Naive thymus-derived CD4-positive, alpha-beta T cell (primary cell): ENCODE measurements at regions not wholly inside any gene's neighbourhood (a gene's known extent, or its start where the extent isn't known, plus 50 kb on each side); places are given as distances from the start of the nearest gene placed in this dataset.

ENCODE experiments used
- ATAC-seq: fragments of 150-1000 bp; cut with Tn5 transposase; 2 replicates; pipeline ENCODE4 v1.10.0; 2021; ENCODE audit warnings: mild to moderate bottlenecking, moderate library complexity
- CTCF ChIA-PET: fragments of 350-600 bp; sonication (Branson Sonifier 250); formaldehyde crosslinking; loops from one replicate; lab custom pipeline; 2021; ENCODE audit warnings: antibody characterized with exemption; lab: Charles Lee
- POLR2A ChIA-PET: fragments of 350-600 bp; sonication (Branson Sonifier 250); formaldehyde crosslinking; loops from one replicate; lab custom pipeline; 2021; ENCODE audit warnings: antibody characterized with exemption, inconsistent platforms; lab: Charles Lee
- DNase-seq, 9 donors: peaks; one replicate each; pipeline versions ENCODE4 v3.0.0 to v3.0.0-alpha.2; 2020 to 2022; ENCODE audit warnings: mixed read lengths in 1 of 9
- H3K27ac ChIP-seq: one replicate; pipeline ENCODE4 v1.7.0; 2013; ENCODE audit warnings: mild to moderate bottlenecking, low read depth, low read length, moderate library complexity
- H3K27me3 ChIP-seq, 2 donors: one replicate each; pipeline ENCODE4 v1.7.0; 2013; ENCODE audit warnings: low read length in 2 of 2, mild to moderate bottlenecking in 2 of 2, moderate library complexity in 2 of 2; ENCODE audit not compliant: control insufficient read depth in 2 of 2, insufficient read depth in 2 of 2
- H3K36me3 ChIP-seq, 3 experiments: 1 replicate in 2 of 3; 2 replicates in 1 of 3; pipeline ENCODE4 v1.7.0; 2013; ENCODE audit warnings: low read length in 3 of 3, mild to moderate bottlenecking in 3 of 3, moderate library complexity in 1 of 3; ENCODE audit not compliant: insufficient read depth in 3 of 3, control insufficient read depth in 2 of 3
- H3K4me1 ChIP-seq, 2 donors: one replicate each; pipeline ENCODE4 v1.7.0; 2013; ENCODE audit warnings: low read length in 2 of 2, mild to moderate bottlenecking in 2 of 2, moderate library complexity in 1 of 2; ENCODE audit not compliant: control insufficient read depth in 2 of 2, insufficient read depth in 2 of 2
- H3K4me3 ChIP-seq: 2 replicates; pipeline ENCODE4 v1.7.0; 2013; ENCODE audit warnings: mild to moderate bottlenecking, low read length
- H3K9me3 ChIP-seq, 3 experiments: 1 replicate in 2 of 3; 2 replicates in 1 of 3; pipeline ENCODE4 v1.7.0; 2013; ENCODE audit warnings: low read length in 3 of 3; ENCODE audit not compliant: control insufficient read depth in 2 of 3
- H3K27ac Mint-ChIP-seq, 9 donors: one replicate each; pipeline ENCODE4 v1.8.0; 2020 to 2022; ENCODE audit warnings: mixed read lengths in 9 of 9, mild to moderate bottlenecking in 8 of 9, moderate library complexity in 5 of 9, inconsistent platforms in 2 of 9
- H3K27me3 Mint-ChIP-seq, 5 donors: one replicate each; pipeline ENCODE4 v1.8.0; 2021 to 2022; ENCODE audit warnings: mixed read lengths in 5 of 5, mild to moderate bottlenecking in 1 of 5
- H3K36me3 Mint-ChIP-seq, 5 donors: one replicate each; pipeline ENCODE4 v1.8.0; 2020 to 2022; ENCODE audit warnings: mixed read lengths in 5 of 5, mild to moderate bottlenecking in 3 of 5, inconsistent platforms in 1 of 5
- H3K4me1 Mint-ChIP-seq, 7 donors: one replicate each; pipeline ENCODE4 v1.8.0; 2020 to 2022; ENCODE audit warnings: mixed read lengths in 7 of 7, mild to moderate bottlenecking in 3 of 7, inconsistent platforms in 1 of 7
- H3K4me3 Mint-ChIP-seq, 10 donors: one replicate each; pipeline ENCODE4 v1.8.0; 2020 to 2022; ENCODE audit warnings: mild to moderate bottlenecking in 10 of 10, mixed read lengths in 10 of 10, moderate library complexity in 6 of 10, inconsistent platforms in 2 of 10
- H3K9me3 Mint-ChIP-seq, 11 donors: one replicate each; pipeline ENCODE4 v1.8.0; 2020 to 2022; ENCODE audit warnings: mixed read lengths in 11 of 11, mild to moderate bottlenecking in 4 of 11, inconsistent platforms in 1 of 11, moderate library complexity in 1 of 11
- intact Hi-C, 2 donors: fragments of 100-400 bp; cut with micrococcal nuclease; formaldehyde crosslinking; loops; one replicate each; pipeline ENCODE4 v1.15.1; 2023

DNA sequence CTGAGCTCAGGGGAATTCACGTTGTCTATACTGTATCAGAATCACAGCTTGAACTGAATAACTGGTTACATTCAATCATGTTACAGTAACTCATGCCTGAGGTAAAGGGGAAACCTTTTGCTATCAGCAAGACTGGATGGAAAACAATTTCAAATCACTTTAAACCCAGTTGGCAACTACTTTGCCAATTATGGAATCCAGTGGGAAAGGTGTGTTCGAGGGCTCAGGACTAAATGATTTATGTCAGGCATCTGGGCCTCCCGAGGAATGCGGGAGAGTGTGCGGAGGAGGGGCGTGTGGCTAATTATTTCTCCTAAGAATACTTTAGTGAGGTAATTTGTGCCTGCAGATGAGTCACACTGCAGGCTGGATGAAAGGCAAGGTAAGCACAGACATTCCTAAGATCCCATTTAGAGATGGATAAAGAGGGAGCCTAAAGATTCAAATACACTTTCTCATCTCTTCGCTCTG, 100.1 kb downstream of the HRH4 start:
- no peak overlapping the region for H3K27ac ChIP-seq
- H3K4me1 Mint-ChIP-seq = no peaks in the 10 kb centered on the region
- H3K4me3 ChIP-seq = no peak overlapping the region
- H3K36me3 Mint-ChIP-seq = no peaks in the 10 kb centered on the region
- DNase-seq (no peak), ATAC-seq (no peak)
- no peaks in the 10 kb centered on the region for H3K4me1 ChIP-seq
- H3K27ac Mint-ChIP-seq = no peak overlapping the region
- no peaks in the 10 kb centered on the region for H3K9me3 ChIP-seq
- intact Hi-C loops = no loop called here
- H3K36me3 ChIP-seq = no peaks in the 10 kb centered on the region
- POLR2A ChIA-PET = no interaction called here
- peaks cover 0 to 25% (median 14%) of the 10 kb centered on the region in 5 donors for H3K27me3 Mint-ChIP-seq
- H3K9me3 Mint-ChIP-seq = no peaks in the 10 kb centered on the region
- H3K27me3 ChIP-seq = no peaks in the 10 kb centered on the region
- H3K4me3 Mint-ChIP-seq = no peak overlapping the region
- CTCF ChIA-PET = no interaction called here

DNA sequence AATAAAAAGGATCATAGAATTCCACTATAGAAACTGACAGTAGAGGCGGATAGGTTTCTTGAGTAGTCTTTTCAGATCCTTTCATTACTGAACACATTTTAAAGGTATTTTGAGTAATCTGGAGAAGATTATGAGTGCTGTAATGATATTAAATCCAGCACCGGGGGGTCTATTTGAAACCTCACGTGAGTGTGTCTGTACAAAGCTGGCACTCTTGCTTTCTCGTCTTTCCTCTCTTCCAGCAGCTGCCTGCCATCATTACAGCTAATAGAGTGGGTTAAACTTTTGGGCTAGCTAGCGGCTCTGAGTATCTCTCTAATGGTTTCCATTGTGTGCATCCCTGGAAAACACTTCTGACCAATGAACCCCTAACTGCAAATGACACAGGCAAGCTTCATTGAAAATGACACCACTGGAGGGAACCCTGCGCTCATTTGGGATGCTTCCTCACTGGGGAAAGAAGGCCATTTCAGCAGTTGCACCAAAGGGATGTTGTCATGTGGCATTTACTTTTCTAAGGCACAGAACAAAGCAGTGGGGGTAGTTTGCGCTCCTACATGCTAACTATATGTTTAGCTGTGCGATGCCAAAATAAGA, 101.0 kb downstream of the HRH4 start:
- no peaks in the 10 kb centered on the region for H3K4me1 Mint-ChIP-seq
- no peaks in the 10 kb centered on the region for H3K36me3 ChIP-seq
- no peak for DNase-seq
- H3K27me3 ChIP-seq = no peaks in the 10 kb centered on the region
- ChIA-PET CTCF (no interaction called here), POLR2A (no interaction called here)
- no peaks in the 10 kb centered on the region for H3K9me3 Mint-ChIP-seq
- H3K4me3 Mint-ChIP-seq = no peak overlapping the region
- H3K27ac Mint-ChIP-seq = no peak overlapping the region
- peaks cover 0 to 23% (median 10%) of the 10 kb centered on the region in 5 donors for H3K27me3 Mint-ChIP-seq
- no peaks in the 10 kb centered on the region for H3K4me1 ChIP-seq
- intact Hi-C loops = no loop called here
- no peaks in the 10 kb centered on the region for H3K36me3 Mint-ChIP-seq
- H3K9me3 ChIP-seq = no peaks in the 10 kb centered on the region
- no peak overlapping the region for H3K4me3 ChIP-seq
- no peak for ATAC-seq
- H3K27ac ChIP-seq = no peak overlapping the region

DNA sequence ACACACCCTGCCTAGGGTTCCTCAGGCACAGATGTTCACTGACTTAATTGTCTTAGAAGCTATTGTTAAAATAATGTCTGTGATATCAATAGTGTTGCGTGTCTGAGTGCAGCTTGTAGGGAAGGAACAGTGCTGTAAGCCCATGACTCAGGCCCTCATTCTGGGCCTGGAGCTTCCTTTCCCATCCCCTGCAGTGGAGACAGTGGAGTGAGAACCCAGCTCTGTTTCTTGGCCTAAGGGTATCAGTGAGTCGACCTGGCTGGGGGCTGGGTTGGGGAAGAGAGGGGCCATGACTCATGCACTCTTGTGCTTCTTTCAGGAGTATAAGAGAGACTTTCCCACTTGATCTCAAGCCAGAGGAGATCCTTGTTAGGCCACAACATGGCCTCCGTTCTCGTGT, 106.8 kb downstream of the HRH4 start:
- CTCF ChIA-PET = no interaction called here
- Mint-ChIP-seq H3K36me3 (no peaks in the 10 kb centered on the region), H3K4me3 (no peak overlapping the region), H3K4me1 (peaks cover 0 to 3% (median 0%) of the 10 kb centered on the region in 7 donors), H3K27ac (no peak overlapping the region), H3K27me3 (no peaks in the 10 kb centered on the region), H3K9me3 (peaks cover 0 to 4% (median 0%) of the 10 kb centered on the region in 11 donors)
- POLR2A ChIA-PET = no interaction called here
- ATAC-seq (no peak), DNase-seq (no peak)
- intact Hi-C loops = no loop called here
- H3K27me3 ChIP-seq = no peaks in the 10 kb centered on the region
- no peaks in the 10 kb centered on the region for H3K9me3 ChIP-seq
- H3K4me3 ChIP-seq = no peak overlapping the region
- H3K36me3 ChIP-seq = no peaks in the 10 kb centered on the region
- H3K4me1 ChIP-seq = no peaks in the 10 kb centered on the region
- H3K27ac ChIP-seq = no peak overlapping the region

DNA sequence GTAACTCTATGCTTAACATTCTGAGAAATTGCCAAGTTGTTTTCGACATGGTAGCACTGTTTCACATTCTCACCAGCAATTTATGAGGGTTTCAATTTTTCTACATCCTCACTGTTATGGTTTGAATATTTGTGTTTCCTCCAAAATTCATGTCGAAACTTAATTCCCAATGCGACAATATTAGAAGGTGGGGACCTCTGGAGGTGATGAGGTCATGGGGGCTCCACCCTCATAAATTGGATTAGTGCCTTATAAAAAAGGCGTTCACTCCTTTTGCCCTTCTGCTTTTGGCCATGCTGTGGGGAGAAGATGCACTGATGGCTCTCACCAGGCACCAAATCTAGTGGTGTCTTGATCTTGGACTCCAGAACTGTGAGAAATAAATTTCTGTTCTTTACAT, 110.3 kb downstream of the HRH4 start:
- no peaks in the 10 kb centered on the region for H3K36me3 Mint-ChIP-seq
- intact Hi-C loops = no loop called here
- H3K27me3 ChIP-seq = no peaks in the 10 kb centered on the region
- H3K4me3 ChIP-seq = no peak overlapping the region
- H3K27me3 Mint-ChIP-seq = peaks cover 0 to 10% (median 4%) of the 10 kb centered on the region in 5 donors
- no peak overlapping the region for H3K27ac Mint-ChIP-seq
- H3K9me3 ChIP-seq = no peaks in the 10 kb centered on the region
- H3K36me3 ChIP-seq = no peaks in the 10 kb centered on the region
- ChIA-PET CTCF (no interaction called here), POLR2A (no interaction called here)
- DNase-seq (no peak), ATAC-seq (no peak)
- no peak overlapping the region for H3K4me3 Mint-ChIP-seq
- H3K9me3 Mint-ChIP-seq = peaks cover 0 to 24% (median 9%) of the 10 kb centered on the region in 11 donors
- H3K4me1 Mint-ChIP-seq = peaks cover 0 to 3% (median 0%) of the 10 kb centered on the region in 7 donors
- no peak overlapping the region for H3K27ac ChIP-seq
- no peaks in the 10 kb centered on the region for H3K4me1 ChIP-seq

DNA sequence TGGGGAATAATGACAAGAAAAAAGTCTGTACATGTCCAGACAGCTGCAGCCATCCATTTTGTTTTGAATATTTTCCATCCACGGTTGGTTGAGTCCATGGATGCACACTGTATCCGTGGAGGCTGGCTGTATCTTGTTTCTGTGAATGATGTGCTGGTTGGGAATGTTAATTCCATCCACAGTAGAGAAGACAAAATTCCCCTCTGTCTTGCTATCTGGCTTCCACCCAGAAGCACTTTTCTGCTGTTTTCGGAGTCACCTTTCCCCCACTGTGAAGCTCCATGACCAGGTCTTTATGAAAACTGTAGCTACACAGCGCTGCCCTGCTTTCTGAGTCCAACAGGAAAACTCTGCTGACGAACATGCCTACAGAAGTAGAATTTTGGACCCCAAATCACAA, 122.3 kb downstream of the HRH4 start:
- Mint-ChIP-seq H3K27me3 (peaks cover 4 to 35% (median 18%) of the 10 kb centered on the region in 5 donors), H3K36me3 (no peaks in the 10 kb centered on the region), H3K4me1 (no peaks in the 10 kb centered on the region), H3K27ac (no peak overlapping the region), H3K4me3 (no peak overlapping the region), H3K9me3 (peaks cover 0 to 5% (median 0%) of the 10 kb centered on the region in 11 donors)
- no peaks in the 10 kb centered on the region for H3K4me1 ChIP-seq
- POLR2A ChIA-PET = no interaction called here
- DNase-seq (no peak), ATAC-seq (no peak)
- intact Hi-C loops = no loop called here
- peaks cover 3 to 4% of the 10 kb centered on the region in 2 donors for H3K27me3 ChIP-seq
- no peak overlapping the region for H3K27ac ChIP-seq
- H3K9me3 ChIP-seq = no peaks in the 10 kb centered on the region
- CTCF ChIA-PET = no interaction called here
- H3K36me3 ChIP-seq = no peaks in the 10 kb centered on the region
- H3K4me3 ChIP-seq = no peak overlapping the region

DNA sequence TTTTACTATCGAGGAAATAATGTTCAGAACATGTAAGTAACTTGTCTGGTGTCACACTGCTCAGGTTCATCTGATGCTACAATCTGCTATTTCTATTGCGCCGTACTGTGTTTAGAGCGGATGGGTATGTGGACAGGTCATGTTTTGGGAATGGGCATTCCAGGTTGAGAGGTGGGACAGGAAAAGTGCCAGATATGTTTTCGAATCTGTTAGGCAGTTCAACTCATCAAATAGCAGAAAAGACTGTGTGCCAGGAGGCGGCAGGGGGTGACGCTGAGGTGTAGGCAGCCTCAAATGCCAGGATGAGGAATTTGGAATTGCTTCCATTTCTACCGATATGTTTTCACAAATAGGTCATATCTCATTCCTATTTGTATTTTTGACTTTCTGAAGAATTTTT, 123.8 kb downstream of the HRH4 start:
- ChIA-PET CTCF (no interaction called here), POLR2A (no interaction called here)
- Histone ChIP-seq H3K4me1 (no peaks in the 10 kb centered on the region), H3K9me3 (no peaks in the 10 kb centered on the region), H3K27me3 (peaks cover 3 to 4% of the 10 kb centered on the region in 2 donors), H3K4me3 (no peak overlapping the region), H3K27ac (no peak overlapping the region), H3K36me3 (no peaks in the 10 kb centered on the region)
- peaks cover 0 to 3% (median 0%) of the 10 kb centered on the region in 11 donors for H3K9me3 Mint-ChIP-seq
- ATAC-seq (no peak), DNase-seq (no peak)
- peaks cover 4 to 36% (median 18%) of the 10 kb centered on the region in 5 donors for H3K27me3 Mint-ChIP-seq
- no peak overlapping the region for H3K4me3 Mint-ChIP-seq
- H3K4me1 Mint-ChIP-seq = no peaks in the 10 kb centered on the region
- H3K27ac Mint-ChIP-seq = no peak overlapping the region
- intact Hi-C loops = no loop called here
- no peaks in the 10 kb centered on the region for H3K36me3 Mint-ChIP-seq

DNA sequence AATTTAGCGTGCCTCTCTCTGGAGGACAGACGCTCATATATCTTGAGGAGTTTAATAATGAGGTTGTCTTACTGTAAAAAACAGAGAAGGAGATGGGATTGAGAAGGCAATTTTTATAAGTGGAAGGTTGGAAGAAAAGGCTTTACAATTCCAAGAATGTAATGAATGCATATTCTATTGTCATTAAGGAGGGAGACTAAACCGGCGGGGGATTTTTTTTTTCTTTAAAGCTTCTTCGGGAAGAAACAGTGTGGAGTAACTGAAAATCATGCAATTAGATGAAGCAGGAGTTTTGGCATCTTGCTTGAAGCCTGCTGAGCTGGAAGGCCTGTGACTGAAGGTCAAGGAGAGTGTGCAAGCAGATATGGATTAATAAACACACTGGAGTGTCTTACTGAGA, 124.4 kb downstream of the HRH4 start:
- ATAC-seq = no peak
- H3K36me3 Mint-ChIP-seq = no peaks in the 10 kb centered on the region
- POLR2A ChIA-PET = no interaction called here
- no peak overlapping the region for H3K4me3 Mint-ChIP-seq
- intact Hi-C loops = no loop called here
- Histone ChIP-seq H3K4me1 (no peaks in the 10 kb centered on the region), H3K27ac (no peak overlapping the region), H3K9me3 (no peaks in the 10 kb centered on the region), H3K4me3 (no peak overlapping the region), H3K36me3 (no peaks in the 10 kb centered on the region), H3K27me3 (peaks cover 3 to 4% of the 10 kb centered on the region in 2 donors)
- CTCF ChIA-PET = no interaction called here
- no peak overlapping the region for H3K27ac Mint-ChIP-seq
- no peaks in the 10 kb centered on the region for H3K4me1 Mint-ChIP-seq
- peaks cover 4 to 41% (median 18%) of the 10 kb centered on the region in 5 donors for H3K27me3 Mint-ChIP-seq
- no peaks in the 10 kb centered on the region for H3K9me3 Mint-ChIP-seq
- DNase-seq = no peak
